GM21515 (cell line): ENCODE measurements at regions not wholly inside any gene's neighbourhood (a gene's known extent, or its start where the extent isn't known, plus 50 kb on each side); places are given as distances from the start of the nearest gene placed in this dataset.

Source experiments
- ATAC-seq: cut with Tn5 transposase; IDR thresholded peaks from one replicate; pipeline ENCODE4 v1.9.1; 2021; ENCODE audit not compliant: unreplicated experiment

GRCh38 chr21:19565587-19565986 lies 1162.0 kb upstream of the TMPRSS15 start:
- no peak for ATAC-seq

- no peak for ATAC-seq
These were observed 1163.4 kb upstream of the TMPRSS15 start for GRCh38 chr21:19566975-19567374.

GRCh38 chr21:19577381-19577780 lies 1173.8 kb upstream of the TMPRSS15 start:
- ATAC-seq: no peak

DNA sequence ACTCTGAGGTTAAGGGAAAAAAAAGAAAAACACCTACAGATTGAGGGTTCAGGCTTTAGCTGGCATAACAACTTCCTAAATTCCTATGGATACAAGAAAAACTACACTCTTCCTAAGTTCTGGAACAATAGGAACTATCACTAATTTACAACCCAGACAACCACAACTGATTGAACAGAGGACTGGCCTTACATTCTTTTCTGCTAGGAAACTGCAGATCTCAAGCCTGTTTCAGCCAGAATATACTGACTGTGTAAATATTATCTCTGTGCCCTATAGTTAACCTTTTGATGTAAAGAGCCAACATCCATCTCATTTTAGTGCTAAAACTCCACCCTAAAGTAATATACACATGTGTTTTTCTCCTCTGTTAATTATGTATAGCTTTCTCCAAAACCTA lies 1186.5 kb upstream of the TMPRSS15 start:
- ATAC-seq: no peak

DNA sequence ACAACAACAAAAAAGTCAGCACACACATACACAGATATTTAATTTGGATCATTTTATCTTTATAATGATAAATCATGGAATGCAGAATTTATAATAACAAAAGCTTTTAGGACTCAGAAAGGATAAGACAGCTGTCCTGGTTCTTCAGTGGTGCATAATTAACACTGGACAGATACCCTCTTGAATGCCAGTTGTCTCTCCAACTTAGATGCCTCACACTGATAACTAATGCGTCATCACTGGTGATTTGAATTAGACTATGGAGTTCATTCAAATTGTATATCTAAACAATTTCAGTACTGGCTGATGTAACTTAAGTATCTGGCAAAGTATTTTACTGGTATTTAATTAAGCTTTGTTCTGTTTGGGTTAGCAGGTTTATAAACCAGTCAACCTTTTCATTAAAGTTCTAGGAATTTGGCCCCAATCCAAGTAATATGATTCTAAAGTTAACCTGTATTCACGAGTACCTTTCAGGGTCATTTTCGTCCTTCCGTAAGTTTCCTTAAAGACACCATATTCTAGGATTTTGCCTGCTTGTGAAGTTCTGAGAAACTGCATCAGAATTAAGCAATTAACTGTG lies 1199.5 kb upstream of the TMPRSS15 start:
- ATAC-seq: no peak

DNA sequence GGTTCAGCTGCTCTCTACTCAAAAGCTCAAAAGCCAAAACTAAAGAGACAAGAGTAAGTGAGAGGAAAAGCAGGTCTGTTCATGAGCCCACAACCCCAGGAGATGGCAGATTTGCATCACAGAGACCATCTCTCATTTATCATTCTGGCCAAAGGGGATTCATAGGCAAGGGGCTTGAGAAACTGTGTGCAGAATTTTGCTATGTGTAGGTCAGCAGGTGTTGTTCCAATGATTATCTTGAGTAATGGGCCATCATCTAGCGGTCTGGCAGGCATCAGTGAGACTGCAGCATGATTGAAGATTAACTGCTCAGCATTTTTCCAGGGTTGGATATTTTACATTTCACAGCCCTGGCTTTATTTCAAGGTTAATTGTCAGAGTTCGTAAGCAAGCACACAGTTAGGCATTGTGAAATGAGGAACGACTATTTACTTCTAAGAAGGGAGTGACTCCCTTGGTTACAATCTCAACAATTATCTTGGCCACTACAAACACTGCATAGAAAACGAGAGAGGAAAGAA lies 1204.6 kb upstream of the TMPRSS15 start:
- ATAC-seq: no peak

DNA sequence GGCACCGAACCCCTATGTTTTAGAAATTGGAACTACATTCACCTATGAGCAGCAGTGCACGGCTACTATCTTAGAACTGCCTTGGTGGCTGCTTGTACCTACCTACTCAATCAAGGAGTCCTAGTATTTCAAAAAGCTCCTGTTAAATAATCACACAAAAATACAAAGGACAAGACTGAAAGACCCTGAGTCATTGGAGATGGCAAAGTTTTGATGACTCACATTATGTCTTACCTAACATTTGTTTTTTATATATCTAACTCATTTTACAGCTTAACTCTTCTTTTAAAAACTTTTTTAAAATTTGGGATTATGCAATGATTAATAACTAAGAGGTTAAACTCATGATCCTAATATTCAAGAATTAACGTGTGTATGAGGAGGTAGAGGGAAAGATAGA lies 1206.0 kb upstream of the TMPRSS15 start:
- ATAC-seq: no peak

DNA sequence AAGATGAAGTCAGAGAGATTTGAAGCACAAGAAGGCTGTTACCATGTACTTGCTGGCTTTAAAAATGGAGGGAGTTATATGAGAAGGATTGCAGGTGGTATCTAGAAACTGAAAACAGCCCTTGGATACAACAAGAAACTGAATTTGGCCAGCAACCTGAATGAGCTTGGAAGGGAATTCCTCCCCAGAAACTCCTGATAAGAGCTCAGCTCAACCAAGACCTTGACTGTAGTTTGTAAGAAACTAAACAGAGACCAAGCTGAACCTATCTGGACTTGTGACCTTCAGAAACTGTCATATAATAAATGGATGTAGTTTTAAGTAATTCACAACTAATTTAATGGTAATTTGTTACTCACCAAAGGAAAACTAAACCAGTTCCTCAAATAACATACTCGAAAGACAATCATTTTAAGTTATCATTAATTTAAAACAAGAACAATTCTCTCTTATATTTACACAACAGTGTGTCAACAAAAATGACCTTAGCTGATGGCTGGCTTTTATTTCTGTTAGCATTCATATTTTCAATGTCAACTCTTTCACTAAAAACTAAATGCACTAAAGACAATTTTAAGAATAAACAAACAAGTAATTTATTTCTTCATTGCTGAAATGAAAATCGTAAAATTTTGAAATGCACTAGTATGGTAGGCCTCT lies 1218.4 kb upstream of the TMPRSS15 start:
- ATAC-seq: no peak

GRCh38 chr21:19640964-19641363 lies 1237.4 kb upstream of the TMPRSS15 start:
- ATAC-seq: no peak

DNA sequence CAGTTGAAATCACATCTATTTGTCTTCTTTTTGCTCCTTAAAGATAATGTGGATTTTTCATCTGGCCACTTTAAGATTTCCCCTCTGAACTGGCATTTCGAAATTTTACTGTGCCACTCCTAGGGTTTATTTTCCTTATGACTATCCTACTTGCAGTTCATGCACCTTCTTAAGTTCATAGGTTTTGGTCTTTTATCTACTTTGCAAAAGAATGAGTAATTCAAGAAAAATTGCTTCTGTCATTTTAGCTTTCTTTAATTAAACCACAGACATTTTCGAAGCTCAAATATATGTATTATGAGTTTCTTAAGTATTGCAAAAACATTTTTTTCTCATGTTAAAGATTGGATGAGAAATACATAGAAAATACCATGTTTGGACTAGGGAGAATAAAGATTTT lies 1244.8 kb upstream of the TMPRSS15 start:
- ATAC-seq: no peak

GRCh38 chr21:19683492-19683891 lies 1279.9 kb upstream of the TMPRSS15 start:
- ATAC-seq: no peak

DNA sequence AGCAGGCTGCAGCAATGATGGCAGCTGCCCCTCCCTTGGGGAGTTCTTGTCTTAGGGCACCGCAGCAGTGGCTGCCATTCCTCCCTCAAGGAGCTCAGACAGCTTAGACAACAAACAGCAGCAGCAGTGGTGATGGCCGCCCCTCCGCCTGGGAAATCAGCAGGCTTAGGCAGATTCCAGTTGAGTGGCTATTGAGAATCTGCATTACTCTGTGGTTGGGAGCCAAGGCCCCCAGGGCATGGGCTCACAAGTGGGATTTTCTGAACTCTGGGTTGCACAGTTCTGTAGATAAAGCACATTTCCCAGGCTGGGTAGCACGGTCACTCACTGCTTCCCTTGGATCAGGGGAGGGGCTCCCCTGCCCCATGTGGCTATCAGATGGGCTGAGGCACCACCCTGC lies 1280.7 kb upstream of the TMPRSS15 start:
- no peak for ATAC-seq

- no peak for ATAC-seq
These were observed 1288.6 kb upstream of the TMPRSS15 start for GRCh38 chr21:19692231-19692630.

DNA sequence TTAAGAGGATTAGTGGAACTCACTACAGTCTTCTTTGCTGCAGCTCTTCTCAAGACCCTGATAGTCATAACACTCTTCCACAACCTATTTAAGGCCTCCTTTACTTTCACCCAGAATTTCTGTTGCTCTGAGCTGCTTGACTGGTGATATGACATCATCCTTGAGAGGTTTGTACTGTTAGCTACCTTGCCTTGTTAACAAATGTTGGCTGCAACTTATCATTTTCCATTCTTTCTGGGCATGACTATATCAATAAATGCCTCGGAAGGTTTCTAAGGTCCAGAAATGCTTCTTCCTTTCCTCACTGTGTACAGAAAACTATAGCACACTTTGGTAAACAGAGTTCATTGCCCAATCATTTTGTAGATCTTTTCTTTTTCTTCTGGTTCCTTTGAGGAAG lies 1292.2 kb upstream of the TMPRSS15 start:
- no peak for ATAC-seq

DNA sequence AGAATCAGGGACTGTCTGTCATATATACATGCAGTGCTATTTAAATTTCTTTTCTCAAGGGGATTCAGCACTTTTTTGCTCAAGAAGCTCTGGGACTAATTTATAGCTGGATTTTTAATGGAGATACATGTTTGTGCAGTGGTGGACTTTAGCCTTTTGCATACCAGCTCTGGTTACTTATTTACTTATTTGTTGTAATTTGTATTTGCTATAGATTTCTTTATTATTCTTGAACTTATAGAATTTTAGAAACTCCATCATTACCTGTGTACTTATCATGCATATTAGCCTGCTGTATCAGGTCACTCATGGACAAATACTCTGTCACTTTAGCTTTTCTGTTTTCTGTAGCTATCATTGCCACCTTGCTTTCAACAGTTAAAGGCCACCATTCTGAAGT lies 1296.9 kb upstream of the TMPRSS15 start:
- no peak for ATAC-seq

DNA sequence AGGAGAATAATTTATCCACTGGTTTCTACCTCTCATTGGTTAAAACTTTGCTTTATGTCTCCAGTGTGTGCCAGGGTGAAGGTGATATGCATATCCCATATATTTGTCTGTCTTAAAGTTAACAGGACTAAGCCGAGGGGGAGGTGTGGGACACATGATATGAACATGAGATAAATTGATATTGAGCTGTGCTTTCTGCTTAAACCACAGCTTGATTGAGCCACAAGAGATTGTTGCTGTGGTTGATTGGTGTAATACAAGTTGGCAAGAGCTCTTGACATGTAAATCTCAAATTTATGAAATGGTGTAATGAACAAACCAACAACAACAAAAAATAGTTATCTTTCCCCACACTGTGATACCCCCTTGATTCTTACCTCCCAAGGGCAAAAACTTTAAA lies 1295.5 kb upstream of the NCAM2 start:
- no peak for ATAC-seq

DNA sequence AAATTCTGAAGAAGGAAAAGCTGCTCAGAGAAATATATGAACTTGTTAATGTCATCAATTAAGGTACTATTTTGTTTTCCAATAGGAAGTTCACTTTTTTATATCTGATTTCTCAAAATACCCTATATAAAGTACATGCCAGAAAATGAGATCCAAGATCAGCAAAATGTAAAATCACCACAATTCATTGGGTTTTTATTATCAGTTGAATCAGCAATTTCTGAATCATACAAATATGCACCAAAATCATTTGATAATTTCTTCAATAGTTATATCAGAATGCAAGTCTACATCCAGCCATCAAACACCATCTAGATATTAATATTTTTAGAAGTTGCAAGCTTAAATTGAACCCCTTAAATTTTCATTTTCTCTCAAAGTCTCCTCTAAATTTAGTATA lies 1293.4 kb upstream of the NCAM2 start:
- ATAC-seq: no peak

- no peak for ATAC-seq
These were observed 1285.8 kb upstream of the NCAM2 start for GRCh38 chr21:19712441-19712840.

- ATAC-seq: no peak
These were observed 1284.9 kb upstream of the NCAM2 start for GRCh38 chr21:19713313-19713712.

GRCh38 chr21:19724081-19724480 lies 1274.1 kb upstream of the NCAM2 start:
- no peak for ATAC-seq

- ATAC-seq: no peak
These were observed 1267.0 kb upstream of the NCAM2 start for GRCh38 chr21:19731251-19731650.

DNA sequence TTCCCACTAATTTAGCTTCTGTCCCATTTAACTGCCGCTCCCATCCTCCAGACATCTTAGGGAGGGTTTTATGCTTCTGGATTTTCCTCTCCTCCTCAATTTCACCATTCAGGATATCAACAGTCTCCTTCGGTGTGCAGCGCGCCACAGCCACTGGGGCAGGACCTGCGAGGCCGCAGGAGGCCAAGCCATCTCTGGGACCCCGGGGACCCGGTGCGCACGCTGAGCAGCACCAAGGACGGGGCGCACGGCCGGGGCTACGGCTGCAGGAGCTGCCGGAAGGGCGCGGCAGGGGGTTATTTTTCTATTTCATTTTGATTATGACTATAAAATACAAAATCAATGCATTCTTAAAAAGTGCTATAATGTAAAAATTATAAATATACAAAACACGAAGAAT lies 1238.4 kb upstream of the NCAM2 start:
- ATAC-seq: no peak

- no peak for ATAC-seq
These were observed 1230.7 kb upstream of the NCAM2 start for GRCh38 chr21:19767546-19767945.
